Left cardiac atrium (tissue), 4 donors: ENCODE measurements at regions not wholly inside any gene's neighbourhood (a gene's known extent, or its start where the extent isn't known, plus 50 kb on each side); places are given as distances from the start of the nearest gene placed in this dataset.
"Not testable (repeated sequence)": the region's sequence is repeated elsewhere in the genome, so short reads cannot be mapped to it uniquely, and the experiment has no call there.

ENCODE experiments used
- ATAC-seq, 2 donors: fragments of 200-7000 bp; cut with Tn5 transposase; one replicate each; pipeline ENCODE4 v1.9.1; 2020; ENCODE audit warnings: mild to moderate bottlenecking in 2 of 2, moderate library complexity in 2 of 2
- DNase-seq: peaks from one replicate; pipeline ENCODE4 v3.0.0-alpha.2; 2020
- intact Hi-C, 2 donors: fragments of 100-400 bp; cut with DNase I; formaldehyde crosslinking; loops; one replicate each; pipeline versions ENCODE4 v1.14.1 to v1.15.1; 2022 to 2023
- donor health status: DM: no; HTN: yes; CAD: no.
- donor health status: DM: no; HTN: yes; CAD: no; lungs with severe emphysema.
- donor health status: DM: yes; HTN: yes; CAD: no.
- donor health status: Dilated cardiomyopathy.

DNA sequence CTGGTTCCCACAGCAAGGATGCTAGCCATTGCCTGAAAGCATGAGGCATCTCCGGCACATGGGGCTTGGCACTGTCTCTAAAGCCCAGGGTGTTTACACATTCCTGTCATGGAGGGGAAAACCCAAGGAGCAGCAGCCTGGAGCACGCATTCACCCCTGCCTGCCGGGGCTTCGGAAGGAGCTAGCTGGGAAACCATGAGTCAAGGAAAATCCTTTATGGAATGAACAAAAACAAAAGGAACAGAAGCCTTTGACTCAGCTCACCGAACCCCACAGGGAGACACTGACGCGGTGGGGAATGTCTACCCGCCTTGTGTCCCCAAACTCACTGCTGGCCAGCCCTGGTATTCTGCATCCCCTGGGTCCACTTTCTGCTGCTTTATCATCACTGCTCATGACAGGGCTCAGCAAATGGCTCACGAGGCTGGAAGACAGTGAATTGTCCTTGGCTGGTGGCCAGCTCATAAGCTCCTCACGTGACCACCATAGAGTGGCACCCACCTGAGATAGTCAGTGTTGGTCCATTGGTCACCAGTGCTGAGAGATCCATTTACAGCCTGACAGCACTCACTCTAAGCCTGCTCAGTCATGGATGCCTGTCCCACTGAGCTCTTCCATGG, 137.2 kb downstream of the NPIPB11 start:
- ATAC-seq, DNase-seq, intact Hi-C loops: not testable (repeated sequence)

DNA sequence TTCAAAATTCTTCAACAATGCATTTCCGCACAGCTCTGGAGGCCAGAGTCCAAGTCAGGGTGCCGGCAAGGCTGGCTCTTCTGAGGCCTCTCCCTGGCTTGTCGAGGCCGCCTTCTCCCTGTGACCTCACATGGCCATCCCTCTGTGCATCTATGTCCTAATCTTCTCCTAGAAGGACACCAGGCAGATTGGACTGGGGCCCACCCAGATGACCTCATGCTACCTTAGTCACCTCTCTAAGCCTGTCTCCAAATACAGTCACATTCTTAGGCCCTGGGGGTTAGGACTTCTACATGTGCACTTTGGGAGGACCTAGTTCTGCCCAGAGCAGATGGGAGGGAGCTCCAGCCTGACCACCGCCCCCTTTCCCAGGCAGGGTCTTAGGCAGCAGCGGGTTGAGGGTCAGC, 137.7 kb downstream of the NPIPB11 start:
- intact Hi-C loops, DNase-seq: not testable (repeated sequence)
- peak in 1 of 2 donors; percentile 1 for ATAC-seq

DNA sequence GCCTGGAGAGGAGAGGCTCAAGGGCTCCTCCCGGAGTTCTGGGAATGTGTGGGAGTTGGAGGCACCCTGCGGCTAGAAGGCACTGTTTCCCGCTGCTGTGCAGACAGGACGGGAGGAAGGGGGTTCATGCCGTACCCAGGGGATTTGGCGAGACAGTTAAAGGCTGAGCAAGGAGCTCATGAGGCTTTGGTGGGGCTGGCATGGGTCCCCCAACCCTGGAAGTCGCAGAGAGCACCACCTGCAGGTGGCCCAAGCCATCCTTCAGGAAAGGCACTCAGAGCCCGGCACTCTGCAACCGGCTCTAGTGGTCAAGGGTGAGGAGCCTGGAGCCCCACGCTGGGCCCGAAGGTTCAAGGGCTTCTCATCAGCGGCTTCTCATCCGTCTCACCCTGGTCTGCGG, 138.2 kb downstream of the NPIPB11 start:
- intact Hi-C loops, ATAC-seq, DNase-seq: not testable (repeated sequence)

DNA sequence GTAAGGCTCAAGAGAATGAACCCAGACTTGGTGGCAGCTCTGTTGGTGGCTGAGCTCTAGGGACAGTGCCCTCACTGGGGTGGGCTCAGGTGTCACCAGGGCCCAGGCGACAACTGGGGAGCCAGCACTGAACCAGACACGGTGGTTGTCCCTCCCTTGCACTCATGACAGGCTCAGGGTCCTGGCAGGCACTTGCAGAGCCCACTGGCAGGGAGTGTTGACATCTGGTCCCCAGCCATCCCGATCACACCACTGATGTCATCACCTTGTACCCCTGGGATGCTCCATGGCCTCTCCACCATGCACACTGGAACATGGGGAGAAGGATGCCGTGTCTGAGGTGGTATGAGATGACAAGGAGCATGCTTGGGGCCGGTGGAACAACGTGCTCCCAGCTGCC, 138.6 kb downstream of the NPIPB11 start:
- intact Hi-C loops, ATAC-seq, DNase-seq: not testable (repeated sequence)

DNA sequence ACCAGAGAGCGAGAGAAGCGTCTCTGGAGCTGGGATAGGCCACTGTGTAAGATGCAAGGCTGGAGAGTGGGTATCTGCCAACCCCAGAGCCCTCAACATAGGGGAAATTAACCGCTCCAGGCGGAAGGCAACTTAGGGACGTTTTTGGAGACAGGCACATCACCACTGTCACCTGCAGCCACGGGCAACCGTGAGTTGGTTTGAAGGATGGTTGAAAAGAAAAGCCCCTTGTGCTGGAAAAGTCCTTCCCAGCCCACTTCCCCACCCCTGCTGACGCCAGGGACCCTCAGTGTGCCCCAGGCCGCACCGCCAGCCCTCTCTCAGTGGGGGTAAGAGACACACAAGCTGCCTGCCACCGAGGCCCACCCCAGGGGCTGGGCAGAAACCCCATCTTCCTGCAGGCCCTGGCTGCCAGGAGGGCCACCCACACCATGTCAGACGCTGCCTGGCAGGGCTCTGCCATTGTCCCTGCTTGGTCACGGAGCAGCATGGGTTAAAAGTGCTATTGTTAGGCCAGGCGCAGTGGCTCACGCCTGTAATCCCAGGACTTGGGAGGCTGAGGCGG, 139.4 kb downstream of the NPIPB11 start:
- DNase-seq, ATAC-seq, intact Hi-C loops: not testable (repeated sequence)

DNA sequence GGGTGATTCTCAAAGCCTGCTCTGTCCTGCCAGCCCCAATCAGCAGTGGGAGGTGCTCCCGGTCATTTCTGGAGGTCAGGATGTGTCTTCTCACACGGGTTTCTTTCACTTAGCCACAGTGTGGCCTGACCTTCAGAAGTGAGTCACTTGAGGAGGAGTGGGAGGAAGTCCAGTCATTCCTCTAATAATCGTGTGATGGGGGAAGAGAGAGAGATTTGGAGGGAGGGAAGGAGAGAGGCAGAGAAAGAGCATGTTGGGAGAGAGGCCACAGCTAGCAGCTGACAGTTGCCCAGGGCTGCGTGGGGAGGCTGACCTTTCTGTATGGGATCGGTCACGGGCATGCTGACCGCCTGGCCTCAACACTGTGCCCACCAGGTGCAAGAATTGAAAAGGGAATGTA, 139.9 kb downstream of the NPIPB11 start:
- intact Hi-C loops, DNase-seq: not testable (repeated sequence)
- ATAC-seq: peak in 1 of 2 donors; percentile 33

DNA sequence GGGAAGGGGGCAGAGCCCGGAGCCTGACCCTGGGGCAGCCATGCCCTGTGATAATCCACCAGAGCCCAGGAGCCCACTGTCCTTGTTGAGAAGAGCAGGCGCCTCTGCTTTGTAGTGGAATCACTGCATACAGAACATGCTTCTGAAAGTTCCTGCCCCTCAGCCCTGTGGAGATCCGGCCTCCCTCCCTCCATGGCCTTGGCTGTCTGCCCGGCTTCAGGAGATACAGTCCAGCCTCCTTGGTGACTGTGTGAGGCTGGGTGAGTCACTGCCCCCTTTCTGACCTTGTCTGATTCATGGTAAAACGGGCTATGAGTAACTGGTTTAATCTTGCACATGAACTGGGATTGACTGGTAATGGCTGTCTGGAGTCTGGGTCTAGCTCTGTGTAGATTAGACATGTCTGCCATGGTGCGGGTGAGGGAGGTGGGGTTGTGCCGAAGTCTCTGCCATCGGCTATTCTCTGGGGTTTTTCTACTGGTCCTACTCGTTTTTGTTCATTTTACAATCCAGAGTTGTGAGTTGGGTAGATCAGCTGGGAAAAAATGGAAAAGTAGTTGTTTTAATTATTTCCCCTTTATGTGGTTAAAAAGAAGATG, 141.2 kb downstream of the NPIPB11 start:
- peak; percentile 77 to 84 for ATAC-seq
- peak; percentile 97 for DNase-seq

DNA sequence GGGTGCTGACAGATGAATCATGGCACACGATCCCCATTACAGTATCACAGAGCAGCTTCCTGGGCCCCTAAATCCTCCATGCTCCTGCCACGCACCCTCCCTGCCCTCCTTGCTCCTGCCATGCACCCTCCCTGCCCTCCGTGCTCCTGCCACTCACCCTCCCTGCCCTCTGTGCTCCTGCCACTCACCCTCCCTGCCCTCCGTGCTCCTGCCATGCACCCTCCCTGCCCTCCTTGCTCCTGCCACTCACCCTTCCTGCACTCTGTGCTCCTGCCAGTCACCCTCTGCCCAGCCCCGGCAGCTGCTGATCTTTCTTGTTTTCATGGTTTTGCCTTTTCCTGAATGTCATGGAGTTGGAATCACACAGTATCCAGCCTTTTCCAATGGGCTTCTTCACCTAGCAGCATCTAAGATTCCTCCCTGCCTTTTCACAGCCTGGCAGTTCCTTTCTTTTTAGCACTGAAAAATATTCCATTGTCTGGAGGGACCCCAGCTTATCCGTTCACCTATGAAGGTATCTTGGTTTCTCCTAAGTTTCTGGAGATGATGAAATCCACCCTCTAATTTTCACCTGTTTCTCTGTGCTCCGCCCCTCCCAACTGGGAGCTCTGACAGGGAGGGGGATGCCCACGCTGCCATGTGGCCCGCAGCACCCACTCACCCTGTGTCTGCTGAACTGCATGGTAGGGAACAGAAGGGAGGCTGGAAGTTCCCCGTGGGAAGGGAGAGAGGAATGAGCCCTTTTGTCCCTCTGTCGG, 142.3 kb downstream of the NPIPB11 start:
- DNase-seq, ATAC-seq, intact Hi-C loops: not testable (repeated sequence)

More for the DNA sequence above, 141.2 kb downstream of the NPIPB11 start:
- intact Hi-C loops: not testable (repeated sequence)

DNA sequence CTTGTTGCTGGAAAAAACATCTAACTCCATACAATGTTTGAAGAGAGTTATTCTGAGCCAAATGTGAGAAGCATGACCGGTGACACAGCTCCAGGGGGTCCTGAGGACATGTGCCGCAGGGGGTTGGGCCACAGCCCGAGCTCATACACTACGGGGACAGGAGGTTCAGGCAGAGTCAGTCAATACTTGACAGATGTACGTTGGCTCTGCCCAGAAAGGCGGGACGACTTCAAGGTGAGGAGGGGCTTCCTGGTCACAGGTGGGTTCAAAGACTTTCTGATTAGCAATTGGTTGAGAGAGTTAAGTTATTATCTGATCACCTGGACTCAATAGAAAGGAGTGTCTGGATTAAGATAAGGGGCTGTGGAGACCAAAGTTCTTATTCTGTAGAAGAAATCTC, 143.8 kb downstream of the NPIPB11 start:
- intact Hi-C loops, ATAC-seq, DNase-seq: not testable (repeated sequence)

DNA sequence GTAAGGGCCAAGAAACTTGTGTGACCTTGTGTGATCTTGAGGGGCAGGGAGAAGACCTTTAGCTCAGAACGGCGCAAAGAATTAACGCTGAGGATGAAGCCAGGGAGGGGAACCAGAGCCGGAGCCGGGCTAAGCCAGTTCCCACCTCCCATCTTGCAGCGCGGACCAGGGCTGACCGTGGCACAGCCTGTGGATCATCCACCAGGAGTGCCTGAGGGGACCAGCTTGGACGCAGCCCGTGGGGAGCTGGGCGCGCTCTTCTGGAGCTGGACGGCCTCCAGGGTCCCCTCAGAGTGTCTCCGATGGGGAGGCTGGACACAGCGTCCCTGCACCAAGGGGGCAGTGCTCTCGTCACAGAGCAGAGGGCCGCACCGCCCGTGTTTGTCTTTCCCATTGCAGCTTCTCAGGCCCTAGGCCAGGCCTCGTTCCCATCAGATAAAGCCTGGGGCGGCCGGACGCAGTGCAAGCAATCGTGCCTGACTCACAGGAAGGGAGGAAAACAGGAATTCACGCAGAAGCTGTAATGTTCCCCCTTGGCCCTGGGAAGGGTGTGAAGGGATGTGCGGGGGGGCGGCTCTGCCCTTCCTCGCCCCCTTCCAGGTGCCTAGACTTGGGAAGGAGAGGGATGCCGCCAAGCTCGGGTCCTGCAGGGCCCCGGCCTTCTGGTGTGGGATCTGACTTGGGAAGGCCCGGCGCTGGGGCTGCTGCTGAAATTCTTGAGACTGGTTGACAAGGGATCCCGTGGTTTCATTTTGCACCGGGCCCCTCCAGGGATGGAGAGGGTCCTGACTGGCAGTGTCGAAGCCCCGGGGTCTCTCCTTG, 144.9 kb downstream of the NPIPB11 start:
- intact Hi-C loops: not testable (repeated sequence)
- peak; percentile 72 for DNase-seq
- peak; percentile 71 to 77 for ATAC-seq

DNA sequence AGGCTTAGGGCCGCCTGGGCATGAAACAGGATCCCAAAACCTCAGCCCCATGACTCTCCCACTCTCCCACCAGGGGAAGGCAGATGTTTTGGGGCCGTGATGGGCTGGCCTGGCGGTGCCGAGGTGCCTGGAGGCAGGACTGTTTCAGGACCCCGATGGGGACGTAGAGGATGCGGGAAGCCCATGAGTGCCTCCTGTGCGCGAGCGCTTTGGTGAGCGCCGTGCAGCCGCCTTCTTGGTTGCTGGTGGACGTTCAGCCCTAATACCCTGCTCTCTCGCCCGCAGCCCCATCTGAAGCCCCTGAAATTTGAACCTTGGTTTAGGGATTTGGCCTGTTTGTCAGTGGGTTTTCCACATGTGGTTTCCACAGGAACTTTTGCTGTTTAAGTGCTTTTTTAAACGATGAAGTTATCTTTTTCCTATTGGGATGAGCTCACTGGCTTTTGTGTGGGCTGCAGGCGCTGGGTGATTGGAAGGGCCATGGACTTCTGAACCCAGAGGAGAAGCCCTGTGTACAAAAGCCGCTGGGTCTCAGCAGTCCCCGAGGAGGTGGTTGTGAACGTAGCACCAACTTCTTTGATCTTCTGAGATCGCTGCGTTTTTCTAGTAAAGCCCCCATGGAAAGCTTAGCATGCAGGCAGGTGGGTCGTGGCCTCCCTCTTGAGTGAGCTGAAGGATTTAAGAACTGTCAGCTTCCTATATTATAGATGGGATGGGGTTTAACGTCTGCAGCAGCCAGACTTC, 145.7 kb downstream of the NPIPB11 start:
- intact Hi-C loops, DNase-seq: not testable (repeated sequence)

DNA sequence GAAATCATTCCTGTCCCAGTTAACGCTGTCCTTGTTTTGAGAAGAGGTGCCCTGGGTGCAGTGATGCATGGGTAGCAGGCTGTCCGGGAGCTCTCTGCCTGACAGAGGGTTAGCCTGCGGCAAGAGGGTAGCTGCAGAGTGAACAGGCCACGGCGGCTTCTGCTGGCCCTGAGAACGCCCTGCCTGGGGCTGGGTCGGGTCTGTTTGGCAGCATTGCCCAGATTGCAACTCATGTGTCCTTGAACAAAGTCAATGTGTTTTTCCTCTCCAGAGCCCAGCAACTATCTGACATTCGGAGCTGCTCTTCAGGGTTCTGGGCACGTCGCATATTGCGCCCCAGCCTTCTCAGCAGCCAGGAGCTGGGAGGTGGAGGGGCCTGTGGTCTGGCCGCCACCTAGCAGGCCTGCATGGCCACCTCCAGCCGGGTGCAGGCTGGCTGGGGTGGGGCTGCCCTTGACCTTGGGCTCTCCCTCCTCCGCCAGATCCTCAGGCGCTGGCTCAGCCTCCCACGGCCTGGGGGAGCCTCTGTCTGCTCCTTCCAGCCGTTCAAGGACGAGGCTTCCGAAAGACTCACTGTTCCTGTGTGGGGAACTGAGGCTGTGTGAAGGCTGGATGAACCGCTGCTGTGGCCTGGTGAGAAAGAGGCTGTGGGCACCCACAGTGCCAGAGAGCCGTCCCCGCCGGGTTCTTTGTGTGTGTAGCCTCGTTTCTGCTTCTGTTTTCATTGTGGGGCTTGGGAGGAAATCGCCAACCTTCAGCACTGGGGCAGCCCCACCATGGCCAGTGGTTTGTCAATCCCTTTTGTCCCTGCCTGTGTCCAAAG, 146.7 kb downstream of the NPIPB11 start:
- DNase-seq: not testable (repeated sequence)
- intact Hi-C loops: loop anchor here in 1 of 2 donors (10.0 kb wide), 1 partner anchor 145 kb away; no protein-coding TSS in a partner anchor
- peak; percentile 19 to 38 for ATAC-seq

More for the DNA sequence above, 145.7 kb downstream of the NPIPB11 start:
- not testable (repeated sequence) for ATAC-seq

DNA sequence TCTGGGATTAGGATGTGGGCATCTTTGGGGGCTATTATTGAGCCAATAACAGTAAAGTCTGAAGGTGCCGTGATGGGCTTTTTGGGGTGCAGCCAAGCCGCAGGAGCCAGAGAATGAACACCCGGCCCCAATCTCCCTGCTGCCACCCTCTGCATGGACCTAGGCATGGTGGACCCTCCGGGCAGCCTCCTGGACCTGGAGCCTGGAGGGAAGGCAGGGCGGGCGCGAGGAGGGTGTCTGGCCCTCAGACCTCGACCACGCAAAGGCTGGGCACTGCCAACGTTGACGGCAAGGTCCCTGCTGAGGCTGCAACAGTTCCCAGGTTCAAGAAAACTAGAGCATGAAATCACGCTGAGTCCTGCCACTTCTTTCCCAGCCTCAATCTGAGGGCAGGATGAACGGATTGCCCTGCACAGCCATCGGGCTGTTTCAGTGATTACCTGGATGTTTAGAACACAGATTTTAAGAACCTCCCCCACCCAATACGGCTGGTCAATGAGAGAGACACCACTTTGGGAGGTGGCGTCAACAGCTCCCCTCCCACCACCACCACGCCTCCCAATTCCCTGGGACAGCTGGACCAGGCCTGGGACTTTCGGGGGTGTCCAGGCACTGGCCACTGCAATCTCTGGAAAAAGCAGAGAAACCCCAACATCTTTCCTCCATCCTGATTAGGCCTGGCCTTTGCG, 147.4 kb downstream of the NPIPB11 start:
- ATAC-seq, DNase-seq: not testable (repeated sequence)
- intact Hi-C loops: loop anchor here in 1 of 2 donors (10.0 kb wide), 1 partner anchor 144 kb away; no protein-coding TSS in a partner anchor

DNA sequence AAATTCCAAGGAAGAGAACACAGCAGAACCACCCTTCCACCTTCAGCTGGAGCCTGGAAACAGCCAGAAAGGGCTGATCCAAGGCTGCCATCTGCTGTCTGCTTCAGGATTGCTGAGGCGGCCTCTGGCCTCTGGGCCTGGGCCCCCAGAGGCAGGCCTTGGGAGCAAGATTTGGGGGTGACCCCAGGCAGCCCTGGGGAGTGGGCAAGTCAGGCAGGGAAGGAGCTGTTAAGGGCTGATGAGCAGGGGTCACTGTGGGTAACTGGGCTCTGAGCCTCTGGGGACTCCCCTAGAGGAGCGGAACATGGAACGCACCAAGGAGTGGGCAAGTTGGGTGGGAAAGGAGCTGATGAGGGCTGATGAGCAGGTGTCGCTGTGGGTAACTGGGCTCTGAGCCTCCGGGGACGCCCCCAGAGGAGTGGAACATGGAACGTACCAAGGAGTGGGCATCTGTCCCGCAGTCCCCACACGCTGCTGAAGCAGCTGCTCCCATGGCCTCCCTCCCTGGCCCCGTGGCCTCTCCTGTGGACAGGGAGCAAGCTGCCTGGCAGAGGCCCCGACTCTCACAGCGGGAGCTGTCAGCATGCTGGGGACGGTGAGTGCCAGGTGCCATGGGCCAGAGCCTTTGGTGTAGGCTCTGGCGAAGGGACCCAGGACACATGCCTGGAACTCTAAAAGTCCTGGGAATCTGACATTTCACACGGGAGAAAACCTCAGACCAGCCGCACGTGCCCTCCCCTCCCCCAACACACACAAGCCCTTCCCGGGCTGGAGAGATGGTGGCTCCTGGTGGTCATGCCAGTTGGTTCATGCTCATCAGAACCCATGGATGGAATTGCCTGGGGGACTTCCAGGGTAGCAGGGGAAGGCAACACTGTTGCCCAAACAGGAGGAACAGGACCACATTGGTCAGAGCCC, 148.8 kb downstream of the NPIPB11 start:
- intact Hi-C loops: loop anchor here in 1 of 2 donors (10.0 kb wide), 1 partner anchor 143 kb away; no protein-coding TSS in a partner anchor
- peak; percentile 14 to 16 for ATAC-seq
- DNase-seq: not testable (repeated sequence)

DNA sequence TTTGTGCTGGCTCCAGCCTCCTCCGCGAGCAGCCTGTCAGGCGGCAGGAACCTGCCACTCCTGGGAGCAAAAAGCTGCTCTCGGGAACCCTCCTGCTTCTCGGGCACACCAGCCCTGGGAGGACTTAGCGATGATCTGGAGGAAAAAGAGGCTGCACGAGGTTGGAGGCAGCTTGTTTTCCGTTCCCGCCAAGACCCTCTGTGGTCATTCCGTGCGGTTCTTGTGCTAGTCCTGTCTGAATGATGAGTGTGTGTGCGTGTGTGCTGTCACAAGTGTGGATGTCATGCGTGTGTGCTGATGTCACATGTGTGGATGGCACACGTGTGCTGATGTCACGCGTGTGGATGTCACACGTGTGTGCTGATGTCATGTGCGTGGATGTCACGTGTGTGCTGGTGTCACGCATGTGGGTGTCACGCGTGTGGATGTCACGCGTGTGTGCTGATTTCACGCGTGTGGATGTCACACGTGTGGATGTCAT, 150.0 kb downstream of the NPIPB11 start:
- ATAC-seq: no peak
- intact Hi-C loops: loop anchor here in 1 of 2 donors (10.0 kb wide), 1 partner anchor 142 kb away; no protein-coding TSS in a partner anchor
- DNase-seq: no peak
